HL-60 (cell line): ENCODE measurements at regions not wholly inside any gene's neighbourhood (a gene's known extent, or its start where the extent isn't known, plus 50 kb on each side); places are given as distances from the start of the nearest gene placed in this dataset.

Experiments
- CTCF ChIP-seq: IDR thresholded peaks from one replicate; pipeline ENCODE4 v1.5.1; 2011; ENCODE audit warnings: low read length, control low read depth, inconsistent platforms; ENCODE audit not compliant: insufficient read depth
- POLR2AphosphoS5 ChIP-seq: IDR thresholded peaks from 2 replicates; pipeline ENCODE4 v1.6.1; 2012; ENCODE audit warnings: low read depth
- REST ChIP-seq: IDR thresholded peaks from 2 replicates; pipeline ENCODE4 v1.6.1; 2012; ENCODE audit warnings: low read depth; ENCODE audit not compliant: insufficient replicate concordance

DNA sequence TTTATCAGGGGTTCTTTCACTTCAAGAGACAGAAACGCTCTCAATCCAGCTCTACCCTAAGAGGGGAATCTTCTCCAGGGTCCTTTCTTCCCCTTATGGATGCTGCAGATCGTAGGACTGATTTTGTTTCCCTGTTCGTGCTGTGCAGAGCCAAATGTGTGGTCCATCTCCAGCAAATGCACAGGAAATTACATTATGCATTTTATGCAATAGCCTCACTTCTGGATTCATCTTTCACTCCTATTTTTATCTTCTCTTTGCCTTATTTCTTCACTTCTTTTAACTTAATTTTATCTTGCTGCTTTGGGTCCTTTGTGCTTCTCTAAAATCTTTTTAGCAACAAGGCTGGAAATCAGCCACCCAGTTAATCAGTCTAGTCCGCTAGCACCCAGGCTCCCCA lies 184.5 kb upstream of the INHBA start:
- TF ChIP-seq CTCF (no peak), POLR2AphosphoS5 (no peak), REST (no peak)
